ENCODE measurements at regions not wholly inside any gene's neighbourhood (a gene's known extent, or its start where the extent isn't known, plus 50 kb on each side); places are given as distances from the start of the nearest gene placed in this dataset.

GRCh38 chr4:123266221-123266620 lies 130.4 kb upstream of the SPRY1 start:
- Histone ChIP-seq H3K4me2 (ENCODE audit: low read length) (no peak overlapping the region), H3K36me3 (ENCODE audit: insufficient read depth, low read length) (no peaks in the 10 kb centered on the region), H3K4me3 (ENCODE audit: low read length) (no peak overlapping the region), H3K9me2 (ENCODE audit: insufficient read depth, low read length) (no peaks in the 10 kb centered on the region), H3K79me2 (replicated peaks; ENCODE audit: insufficient read depth, low read length) (no peaks in the 10 kb centered on the region), H3K9me3 (ENCODE audit: low read length) (no peaks in the 10 kb centered on the region), H2AFZ (ENCODE audit: low read depth, low read length) (no peak overlapping the region), H3K27me3 (ENCODE audit: insufficient read depth, low read depth, low read length) (no peaks in the 10 kb centered on the region), H4K20me1 (ENCODE audit: insufficient read depth) (no peaks in the 10 kb centered on the region), H3K9ac (ENCODE audit: low read length) (no peak overlapping the region), H3F3A (ENCODE audit: insufficient read depth, low read length, poor library complexity, severe bottlenecking) (no peaks in the 10 kb centered on the region), H3K27ac (ENCODE audit: low read length) (no peak overlapping the region)
- TF ChIP-seq, protein P1, sequence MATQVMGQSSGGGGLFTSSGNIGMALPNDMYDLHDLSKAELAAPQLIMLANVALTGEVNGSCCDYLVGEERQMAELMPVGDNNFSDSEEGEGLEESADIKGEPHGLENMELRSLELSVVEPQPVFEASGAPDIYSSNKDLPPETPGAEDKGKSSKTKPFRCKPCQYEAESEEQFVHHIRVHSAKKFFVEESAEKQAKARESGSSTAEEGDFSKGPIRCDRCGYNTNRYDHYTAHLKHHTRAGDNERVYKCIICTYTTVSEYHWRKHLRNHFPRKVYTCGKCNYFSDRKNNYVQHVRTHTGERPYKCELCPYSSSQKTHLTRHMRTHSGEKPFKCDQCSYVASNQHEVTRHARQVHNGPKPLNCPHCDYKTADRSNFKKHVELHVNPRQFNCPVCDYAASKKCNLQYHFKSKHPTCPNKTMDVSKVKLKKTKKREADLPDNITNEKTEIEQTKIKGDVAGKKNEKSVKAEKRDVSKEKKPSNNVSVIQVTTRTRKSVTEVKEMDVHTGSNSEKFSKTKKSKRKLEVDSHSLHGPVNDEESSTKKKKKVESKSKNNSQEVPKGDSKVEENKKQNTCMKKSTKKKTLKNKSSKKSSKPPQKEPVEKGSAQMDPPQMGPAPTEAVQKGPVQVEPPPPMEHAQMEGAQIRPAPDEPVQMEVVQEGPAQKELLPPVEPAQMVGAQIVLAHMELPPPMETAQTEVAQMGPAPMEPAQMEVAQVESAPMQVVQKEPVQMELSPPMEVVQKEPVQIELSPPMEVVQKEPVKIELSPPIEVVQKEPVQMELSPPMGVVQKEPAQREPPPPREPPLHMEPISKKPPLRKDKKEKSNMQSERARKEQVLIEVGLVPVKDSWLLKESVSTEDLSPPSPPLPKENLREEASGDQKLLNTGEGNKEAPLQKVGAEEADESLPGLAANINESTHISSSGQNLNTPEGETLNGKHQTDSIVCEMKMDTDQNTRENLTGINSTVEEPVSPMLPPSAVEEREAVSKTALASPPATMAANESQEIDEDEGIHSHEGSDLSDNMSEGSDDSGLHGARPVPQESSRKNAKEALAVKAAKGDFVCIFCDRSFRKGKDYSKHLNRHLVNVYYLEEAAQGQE (IDR thresholded peaks at IDR 0.05; ENCODE audit: borderline replicate concordance): no peak
- TF ChIP-seq RAD21 (conservative IDR thresholded peaks at IDR 0.05) (no peak), TAF1 (IDR thresholded peaks at IDR 0.05; ENCODE audit: low read depth) (no peak), SMC3 (conservative IDR thresholded peaks at IDR 0.05; ENCODE audit: poor library complexity) (no peak), EP300 (conservative IDR thresholded peaks at IDR 0.05; ENCODE audit: poor library complexity, severe bottlenecking) (no peak), POLR2AphosphoS5 (IDR thresholded peaks at IDR 0.05) (no peak), MXI1 (conservative IDR thresholded peaks at IDR 0.05; ENCODE audit: poor library complexity, severe bottlenecking) (no peak), EZH2 (IDR thresholded peaks at IDR 0.05; ENCODE audit: borderline replicate concordance, insufficient read depth, low read length, poor library complexity, severe bottlenecking) (no peak)
- TF ChIP-seq, protein P2, sequence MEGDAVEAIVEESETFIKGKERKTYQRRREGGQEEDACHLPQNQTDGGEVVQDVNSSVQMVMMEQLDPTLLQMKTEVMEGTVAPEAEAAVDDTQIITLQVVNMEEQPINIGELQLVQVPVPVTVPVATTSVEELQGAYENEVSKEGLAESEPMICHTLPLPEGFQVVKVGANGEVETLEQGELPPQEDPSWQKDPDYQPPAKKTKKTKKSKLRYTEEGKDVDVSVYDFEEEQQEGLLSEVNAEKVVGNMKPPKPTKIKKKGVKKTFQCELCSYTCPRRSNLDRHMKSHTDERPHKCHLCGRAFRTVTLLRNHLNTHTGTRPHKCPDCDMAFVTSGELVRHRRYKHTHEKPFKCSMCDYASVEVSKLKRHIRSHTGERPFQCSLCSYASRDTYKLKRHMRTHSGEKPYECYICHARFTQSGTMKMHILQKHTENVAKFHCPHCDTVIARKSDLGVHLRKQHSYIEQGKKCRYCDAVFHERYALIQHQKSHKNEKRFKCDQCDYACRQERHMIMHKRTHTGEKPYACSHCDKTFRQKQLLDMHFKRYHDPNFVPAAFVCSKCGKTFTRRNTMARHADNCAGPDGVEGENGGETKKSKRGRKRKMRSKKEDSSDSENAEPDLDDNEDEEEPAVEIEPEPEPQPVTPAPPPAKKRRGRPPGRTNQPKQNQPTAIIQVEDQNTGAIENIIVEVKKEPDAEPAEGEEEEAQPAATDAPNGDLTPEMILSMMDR (IDR thresholded peaks at IDR 0.05; ENCODE audit: poor library complexity, severe bottlenecking): no peak

DNA sequence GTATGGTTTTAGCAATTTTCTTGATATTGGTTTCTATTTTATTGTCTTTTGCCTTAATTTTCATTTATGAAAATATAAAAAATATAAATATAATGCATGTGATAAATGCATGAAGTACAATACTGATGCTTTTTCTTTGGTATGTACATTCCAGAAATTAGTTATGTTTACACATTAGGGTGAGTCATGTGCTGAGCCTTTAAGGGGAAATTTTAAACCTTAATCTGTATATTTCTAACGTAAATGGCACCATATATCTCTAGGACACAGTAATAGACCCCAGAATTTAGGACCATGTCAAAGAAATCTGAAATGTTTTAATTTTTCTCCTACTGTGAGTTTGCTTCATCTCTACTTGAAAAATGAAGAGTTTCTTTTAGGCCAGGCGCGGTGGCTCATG lies 117.8 kb upstream of the SPRY1 start:
- no peaks in the 10 kb centered on the region for H3K27me3 ChIP-seq (ENCODE audit: insufficient read depth, low read depth, low read length)
- H3K79me2 ChIP-seq (replicated peaks; ENCODE audit: insufficient read depth, low read length): no peaks in the 10 kb centered on the region
- H3K27ac ChIP-seq (ENCODE audit: low read length): no peak overlapping the region
- no peaks in the 10 kb centered on the region for H3K9me2 ChIP-seq (ENCODE audit: insufficient read depth, low read length)
- H3K4me3 ChIP-seq (ENCODE audit: low read length): no peak overlapping the region
- H3K4me2 ChIP-seq (ENCODE audit: low read length): no peak overlapping the region
- no peaks in the 10 kb centered on the region for H4K20me1 ChIP-seq (ENCODE audit: insufficient read depth)
- no peak for TF ChIP-seq SMC3 (conservative IDR thresholded peaks at IDR 0.05; ENCODE audit: poor library complexity)
- no peak for TF ChIP-seq POLR2AphosphoS5 (IDR thresholded peaks at IDR 0.05)
- no peak for TF ChIP-seq EP300 (conservative IDR thresholded peaks at IDR 0.05; ENCODE audit: poor library complexity, severe bottlenecking)
- TF ChIP-seq, protein P1 (IDR thresholded peaks at IDR 0.05; ENCODE audit: borderline replicate concordance): no peak
- no peak for TF ChIP-seq TAF1 (IDR thresholded peaks at IDR 0.05; ENCODE audit: low read depth)
- TF ChIP-seq MXI1 (conservative IDR thresholded peaks at IDR 0.05; ENCODE audit: poor library complexity, severe bottlenecking): no peak
- TF ChIP-seq RAD21 (conservative IDR thresholded peaks at IDR 0.05): no peak
- TF ChIP-seq EZH2 (IDR thresholded peaks at IDR 0.05; ENCODE audit: borderline replicate concordance, insufficient read depth, low read length, poor library complexity, severe bottlenecking): no peak
- TF ChIP-seq, protein P2 (IDR thresholded peaks at IDR 0.05; ENCODE audit: poor library complexity, severe bottlenecking): no peak
- no peaks in the 10 kb centered on the region for H3K36me3 ChIP-seq (ENCODE audit: insufficient read depth, low read length)
- H3K9me3 ChIP-seq (ENCODE audit: low read length): no peaks in the 10 kb centered on the region
- no peak overlapping the region for H3K9ac ChIP-seq (ENCODE audit: low read length)
- H2AFZ ChIP-seq (ENCODE audit: low read depth, low read length): no peak overlapping the region
- H3F3A ChIP-seq (ENCODE audit: insufficient read depth, low read length, poor library complexity, severe bottlenecking): no peaks in the 10 kb centered on the region
